ENCODE measurements at regions not wholly inside any gene's neighbourhood (a gene's known extent, or its start where the extent isn't known, plus 50 kb on each side); places are given as distances from the start of the nearest gene placed in this dataset.

GRCh38 chr6:56346958-56347357 is 99.6 kb upstream of the COL21A1 start:
- TF ChIP-seq POLR2A (IDR thresholded peaks at IDR 0.05; ENCODE audit: low read depth, low read length) (no peak), POLR2AphosphoS5 (IDR thresholded peaks at IDR 0.05; ENCODE audit: low read depth, low read length) (no peak)

Measured in GM12892 (cell line).